HEK293T (cell line): ENCODE measurements at regions not wholly inside any gene's neighbourhood (a gene's known extent, or its start where the extent isn't known, plus 50 kb on each side); places are given as distances from the start of the nearest gene placed in this dataset.

Experiments used
- FOXA1 ChIP-seq: fragments of 450-650 bp; IDR thresholded peaks from 2 replicates; pipeline ENCODE4 v1.6.1; 2016; ENCODE audit warnings: mild to moderate bottlenecking
- FOXK2 ChIP-seq: fragments of 450-650 bp; IDR thresholded peaks from 2 replicates; pipeline ENCODE4 v1.6.1; 2016; ENCODE audit warnings: mild to moderate bottlenecking
- NFRKB ChIP-seq: fragments of 450-650 bp; IDR thresholded peaks from 2 replicates; pipeline ENCODE4 v1.6.1; 2016; ENCODE audit warnings: mild to moderate bottlenecking, moderate library complexity
- TARDBP ChIP-seq: fragments of 450-650 bp; IDR thresholded peaks from 2 replicates; pipeline ENCODE4 v1.6.1; 2016

DNA sequence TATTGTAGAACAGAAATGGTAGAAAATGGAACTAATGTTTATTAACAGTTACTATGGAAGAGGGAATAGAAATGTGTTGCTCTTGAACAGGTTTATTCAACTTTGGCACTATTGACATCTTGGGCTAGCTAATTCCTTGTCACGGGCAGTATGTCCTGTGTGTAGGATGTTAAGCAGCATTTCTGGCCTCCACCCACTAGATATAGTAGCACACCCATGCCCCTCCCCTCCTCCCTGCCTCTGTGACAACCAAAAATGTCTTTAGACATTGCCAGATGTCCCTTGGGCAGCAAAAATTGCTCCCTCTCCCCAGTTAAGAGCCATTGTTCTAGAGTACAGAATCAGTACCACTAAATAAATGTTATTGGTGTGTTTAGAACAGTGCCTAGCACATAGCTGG is 91.4 kb upstream of the TPTE start:
- TF ChIP-seq FOXK2 (no peak), TARDBP (no peak), FOXA1 (no peak), NFRKB (no peak)
